Fibroblast of skin of right quadriceps (primary cell): ENCODE measurements at regions not wholly inside any gene's neighbourhood (a gene's known extent, or its start where the extent isn't known, plus 50 kb on each side); places are given as distances from the start of the nearest gene placed in this dataset.

Experiments
- DNase-seq: peaks from one replicate; pipeline ENCODE4 v3.0.0-alpha.2; 2013

DNA sequence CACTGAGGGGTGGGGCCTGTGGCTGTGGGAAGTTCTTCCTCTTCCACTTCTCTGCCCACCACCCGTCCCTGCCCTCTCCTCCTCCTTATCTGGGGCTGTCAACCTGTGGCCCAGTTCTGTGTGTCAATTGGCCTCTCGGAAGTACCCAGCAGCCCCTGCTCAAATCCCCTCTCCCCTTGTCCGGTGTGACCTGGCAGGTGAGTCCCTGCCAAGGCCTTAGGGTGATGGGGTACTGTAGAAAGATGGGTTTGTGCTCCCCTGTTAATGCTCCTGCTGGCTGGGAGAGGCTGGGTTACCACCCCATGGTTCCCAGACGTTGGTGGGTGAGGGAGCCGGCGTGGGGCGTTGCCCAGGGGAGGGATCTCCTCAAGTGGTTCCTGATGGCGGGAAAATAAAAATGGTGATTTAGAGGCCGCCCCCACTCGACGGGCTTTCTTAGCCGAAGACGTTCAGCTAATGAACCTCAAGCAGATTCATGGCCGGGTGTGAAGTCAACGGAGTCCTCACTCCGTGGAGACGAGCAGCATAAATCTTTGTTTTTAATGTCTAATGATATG, 141.2 kb downstream of the URI1 start:
- DNase-seq = no peak

GRCh38 chr19:30083701-30084156, 141.7 kb downstream of the URI1 start:
- no peak for DNase-seq

DNA sequence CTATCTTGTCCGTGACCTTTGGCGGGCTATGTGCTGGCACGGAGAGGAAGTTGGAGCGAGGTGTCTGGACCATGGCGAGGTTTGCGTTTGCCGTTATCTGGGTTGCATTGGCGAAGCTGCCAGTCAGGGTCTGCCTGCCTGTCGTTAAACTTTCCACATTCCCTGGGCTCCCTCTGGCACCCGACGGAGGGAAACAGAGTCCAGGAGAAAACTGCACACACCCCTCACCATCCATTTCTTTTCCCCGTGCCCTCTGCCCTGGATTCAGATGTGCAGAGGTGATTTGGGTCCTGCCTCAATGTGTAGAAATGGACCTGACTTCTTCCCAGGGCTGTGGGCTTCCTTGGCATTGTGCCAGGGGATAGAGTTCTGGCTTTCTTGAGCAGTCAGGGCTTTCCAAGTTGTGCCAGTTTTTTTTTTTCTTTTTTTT, 142.4 kb downstream of the URI1 start:
- DNase-seq = no peak

GRCh38 chr19:30085394-30085793, 143.4 kb downstream of the URI1 start:
- DNase-seq = peak; percentile 12

DNA sequence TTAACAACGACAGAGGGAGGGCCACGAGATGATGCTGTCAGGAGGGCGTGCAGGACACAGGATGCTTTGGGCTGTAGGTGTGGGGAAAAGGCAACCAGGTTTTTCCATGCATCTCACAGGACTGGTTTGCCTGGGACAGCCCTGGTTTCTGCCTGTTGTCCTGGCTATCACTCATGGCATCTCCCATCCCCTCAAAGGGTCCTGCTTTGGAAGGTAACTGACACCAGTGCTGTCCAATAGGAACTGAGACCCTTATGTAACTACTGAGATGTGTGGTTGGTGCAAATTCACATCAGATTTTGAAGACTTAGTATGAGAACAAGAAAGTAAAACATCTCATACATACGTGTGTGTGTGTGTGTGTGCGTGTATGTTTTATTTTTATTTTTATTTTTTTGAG, 144.2 kb downstream of the URI1 start:
- DNase-seq = no peak

DNA sequence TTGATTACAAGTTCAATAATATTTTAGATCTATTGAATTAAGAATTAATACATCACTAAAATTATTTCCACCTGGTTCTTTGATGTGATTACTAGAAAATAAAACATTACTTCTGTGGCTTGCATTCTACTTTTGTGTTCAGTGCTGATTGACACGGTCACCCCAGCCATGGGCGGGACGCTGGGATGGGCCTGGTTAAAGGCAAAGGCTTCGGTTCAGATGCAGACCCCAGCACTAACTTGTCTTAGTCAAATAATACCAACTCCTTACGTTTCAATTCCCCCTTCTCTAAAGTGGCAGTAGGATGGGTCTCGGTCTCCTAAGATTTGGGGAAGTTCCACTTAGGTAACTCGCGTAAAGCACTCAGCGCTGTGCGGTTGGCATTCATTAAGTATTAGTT, 144.9 kb downstream of the URI1 start:
- DNase-seq = no peak

- no peak for DNase-seq
Measured at GRCh38 chr19:30087381-30088138, 145.5 kb downstream of the URI1 start.

DNA sequence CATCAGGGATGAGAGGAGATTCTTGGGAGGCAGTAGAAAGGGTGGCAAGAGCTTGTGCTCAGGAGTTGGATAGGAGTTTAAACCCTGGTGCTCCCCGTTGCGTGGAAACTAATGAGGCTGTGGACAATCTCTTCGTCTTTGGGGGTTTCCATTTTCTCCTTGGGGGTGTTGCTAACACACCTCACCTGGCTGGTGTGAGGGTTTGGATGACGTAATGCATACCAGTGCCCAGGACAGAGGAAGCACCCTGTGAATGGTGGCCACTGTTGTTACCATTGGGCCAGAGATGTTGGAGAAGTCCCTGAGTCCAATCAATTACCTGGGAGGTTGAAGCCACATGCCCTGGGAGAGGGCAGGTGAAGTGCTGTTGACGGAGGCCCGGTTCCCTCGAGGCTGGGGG, 146.5 kb downstream of the URI1 start:
- no peak for DNase-seq

- DNase-seq = no peak
Measured at GRCh38 chr19:30089086-30089665, 147.1 kb downstream of the URI1 start.

DNA sequence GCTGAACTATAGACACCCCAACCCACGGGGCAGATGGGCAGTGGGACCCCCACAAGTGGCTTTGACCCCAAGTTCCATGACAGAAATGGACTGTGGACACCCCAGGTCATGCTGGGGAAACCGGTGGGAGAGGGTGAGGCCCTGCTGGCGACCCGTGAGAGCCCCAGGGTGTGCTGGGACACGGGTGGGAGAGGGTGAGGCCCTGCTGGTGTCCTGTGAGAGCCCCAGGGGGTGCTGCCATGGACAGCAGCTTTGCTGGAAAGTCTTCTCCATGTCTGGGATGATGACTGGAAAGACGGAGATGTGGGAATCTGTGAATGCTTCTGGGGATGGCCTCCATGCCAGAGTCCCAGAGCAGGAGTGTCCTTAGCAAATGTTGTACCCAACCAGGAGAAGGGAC, 148.4 kb downstream of the URI1 start:
- DNase-seq = no peak

- DNase-seq = no peak
Measured at GRCh38 chr19:30090963-30091362, 148.9 kb downstream of the URI1 start.

GRCh38 chr19:30091456-30091855, 149.4 kb downstream of the URI1 start:
- no peak for DNase-seq

DNA sequence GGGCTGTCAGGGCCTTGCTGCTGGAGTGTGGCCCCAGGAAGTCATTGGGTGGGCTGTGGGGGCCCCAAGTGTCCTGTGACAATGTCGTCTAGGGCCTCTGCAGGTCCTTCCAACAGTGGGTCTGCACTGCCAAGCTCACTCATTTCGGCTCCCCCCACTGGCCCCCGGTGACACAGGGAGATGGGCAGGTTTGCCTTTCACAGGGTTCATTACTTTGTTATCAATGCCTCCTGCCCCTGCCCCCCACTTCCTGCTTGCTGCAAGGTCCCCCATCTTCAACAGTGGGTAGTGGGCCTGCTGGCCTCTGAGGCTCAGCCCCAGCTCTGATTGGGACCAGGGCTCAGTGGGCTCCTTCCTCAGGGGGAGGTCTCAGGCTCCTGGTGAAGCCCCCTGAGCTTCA, 149.8 kb downstream of the URI1 start:
- DNase-seq = no peak

- DNase-seq = no peak
Measured at GRCh38 chr19:30092721-30093569, 150.9 kb downstream of the URI1 start.

GRCh38 chr19:30093966-30094755, 152.1 kb downstream of the URI1 start:
- DNase-seq = no peak

DNA sequence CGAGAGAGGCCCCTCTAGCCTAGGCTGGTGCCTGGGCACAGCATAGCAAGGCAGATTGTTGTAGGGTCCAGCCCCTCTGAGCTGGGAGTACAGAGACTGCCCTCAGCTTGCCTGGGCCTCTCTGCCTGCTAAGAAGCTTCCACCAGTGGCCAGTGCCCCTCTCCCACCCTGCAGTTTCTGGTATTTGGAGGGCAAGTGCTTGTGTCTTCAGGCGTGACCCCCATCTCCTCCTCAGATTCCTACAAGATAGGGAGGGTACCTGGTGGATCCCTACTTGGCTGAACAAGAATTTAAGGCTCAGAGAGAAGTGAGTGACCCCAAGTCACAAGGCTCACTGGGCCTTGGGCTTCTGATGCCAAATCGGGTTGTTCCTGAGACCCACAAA, 152.7 kb downstream of the URI1 start:
- no peak for DNase-seq

- no peak for DNase-seq
Measured at GRCh38 chr19:30095171-30095570, 153.1 kb downstream of the URI1 start.

- DNase-seq = no peak
Measured at GRCh38 chr19:30096596-30097370, 154.7 kb downstream of the URI1 start.

- DNase-seq = no peak
Measured at GRCh38 chr19:30097746-30098280, 155.8 kb downstream of the URI1 start.

DNA sequence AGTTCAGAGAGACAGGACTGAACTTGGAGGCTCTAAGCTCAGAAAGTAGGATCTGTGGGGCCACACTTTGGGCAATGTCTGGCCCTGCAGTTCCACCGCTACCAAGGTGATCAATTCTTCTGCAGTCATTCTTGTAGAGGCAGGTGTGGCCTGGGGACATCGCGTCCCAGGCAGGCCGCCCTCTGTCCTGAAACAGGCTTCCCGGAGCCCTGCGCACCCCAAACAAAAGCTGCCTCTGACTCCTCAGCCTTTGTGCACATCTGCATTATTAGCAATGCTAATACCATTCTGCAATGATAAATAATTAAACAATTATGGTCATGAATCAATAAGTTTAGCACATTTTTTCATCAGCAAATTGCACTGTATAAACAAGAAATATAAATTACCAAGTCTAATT, 160.2 kb downstream of the URI1 start:
- no peak for DNase-seq

GRCh38 chr19:30102666-30103065, 160.6 kb downstream of the URI1 start:
- DNase-seq = no peak

DNA sequence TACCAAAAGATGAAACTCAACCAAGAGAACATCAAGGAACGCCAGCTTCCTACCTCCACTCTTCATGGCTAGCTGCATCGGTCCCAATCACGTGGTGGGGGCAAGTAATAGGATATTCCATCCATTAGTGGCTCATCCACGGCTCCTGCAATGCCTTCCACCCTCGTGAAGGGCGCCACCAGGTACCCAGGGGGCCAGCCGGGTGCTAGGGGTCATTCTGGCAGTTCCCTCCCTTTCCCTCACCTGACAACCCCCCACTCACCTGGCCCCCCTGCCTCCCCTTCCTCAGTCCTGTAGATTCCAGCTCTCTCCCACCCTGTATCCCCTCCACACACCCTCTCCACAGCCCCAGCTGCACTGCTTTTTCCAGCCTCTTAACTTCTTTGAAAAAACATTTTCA, 161.9 kb downstream of the URI1 start:
- DNase-seq = no peak
